GM19023 (cell line): ENCODE measurements at regions not wholly inside any gene's neighbourhood (a gene's known extent, or its start where the extent isn't known, plus 50 kb on each side); places are given as distances from the start of the nearest gene placed in this dataset.
"Not testable (repeated sequence)": the region's sequence is repeated elsewhere in the genome, so short reads cannot be mapped to it uniquely, and the experiment has no call there.

ENCODE experiments used
- ATAC-seq: cut with Tn5 transposase; IDR thresholded peaks from one replicate; pipeline ENCODE4 v1.9.1; 2021; ENCODE audit warnings: mild to moderate bottlenecking, moderate library complexity; ENCODE audit not compliant: unreplicated experiment

- no peak for ATAC-seq
Measured at GRCh38 chr5:27234916-27235315, 196.5 kb upstream of the CDH9 start.

- ATAC-seq: no peak
Measured at GRCh38 chr5:27221410-27221809, 183.0 kb upstream of the CDH9 start.

GRCh38 chr5:27220752-27221151, 182.4 kb upstream of the CDH9 start:
- ATAC-seq: no peak

GRCh38 chr5:27217977-27218376, 179.6 kb upstream of the CDH9 start:
- ATAC-seq: no peak

- ATAC-seq: no peak
Measured at GRCh38 chr5:27217155-27217956, 179.0 kb upstream of the CDH9 start.

DNA sequence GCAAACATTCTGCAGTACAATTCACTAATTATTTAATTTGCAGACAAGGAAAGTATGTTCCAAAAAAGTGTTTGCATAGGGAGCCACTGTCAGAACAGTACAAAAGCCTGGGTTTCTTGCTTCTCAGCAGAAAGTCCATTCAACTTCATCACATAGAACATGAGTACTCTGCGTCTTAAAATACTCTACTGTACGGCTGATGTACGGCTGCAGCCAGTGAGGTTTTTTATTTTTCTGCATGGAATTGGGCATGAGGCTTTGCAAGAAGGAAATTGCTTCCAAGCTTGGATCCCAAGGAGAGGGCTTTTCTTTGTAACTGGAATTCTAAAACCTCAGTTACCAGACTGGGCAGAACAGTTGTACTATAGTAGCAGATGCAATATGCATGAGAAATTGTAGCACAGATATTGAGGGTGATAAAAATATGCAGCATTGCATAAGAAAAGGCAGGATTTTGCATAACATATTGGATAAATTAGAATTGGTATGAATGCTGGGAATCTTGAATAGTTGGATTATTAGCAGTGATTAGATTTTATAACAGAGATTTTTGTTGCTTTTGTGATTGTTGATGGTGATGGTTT, 178.1 kb upstream of the CDH9 start:
- ATAC-seq: no peak

DNA sequence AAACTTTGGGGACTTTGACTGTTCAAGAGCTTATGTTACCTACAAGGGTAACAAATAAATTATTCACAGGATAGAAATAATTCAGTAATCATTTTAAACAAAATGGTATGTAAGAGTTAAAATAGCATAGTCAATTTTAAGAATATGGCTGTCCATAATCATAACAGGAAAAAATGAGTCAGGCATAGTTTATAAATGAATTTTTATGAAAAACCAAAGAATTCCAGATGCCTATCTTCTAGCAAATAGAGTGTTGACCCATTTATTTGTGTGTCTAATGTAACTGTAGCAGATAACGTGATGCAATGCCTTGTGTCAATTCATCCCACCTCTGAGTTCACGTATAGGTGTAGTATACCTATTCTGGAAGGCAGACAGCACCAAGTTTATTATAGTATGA, 169.7 kb upstream of the CDH9 start:
- no peak for ATAC-seq

DNA sequence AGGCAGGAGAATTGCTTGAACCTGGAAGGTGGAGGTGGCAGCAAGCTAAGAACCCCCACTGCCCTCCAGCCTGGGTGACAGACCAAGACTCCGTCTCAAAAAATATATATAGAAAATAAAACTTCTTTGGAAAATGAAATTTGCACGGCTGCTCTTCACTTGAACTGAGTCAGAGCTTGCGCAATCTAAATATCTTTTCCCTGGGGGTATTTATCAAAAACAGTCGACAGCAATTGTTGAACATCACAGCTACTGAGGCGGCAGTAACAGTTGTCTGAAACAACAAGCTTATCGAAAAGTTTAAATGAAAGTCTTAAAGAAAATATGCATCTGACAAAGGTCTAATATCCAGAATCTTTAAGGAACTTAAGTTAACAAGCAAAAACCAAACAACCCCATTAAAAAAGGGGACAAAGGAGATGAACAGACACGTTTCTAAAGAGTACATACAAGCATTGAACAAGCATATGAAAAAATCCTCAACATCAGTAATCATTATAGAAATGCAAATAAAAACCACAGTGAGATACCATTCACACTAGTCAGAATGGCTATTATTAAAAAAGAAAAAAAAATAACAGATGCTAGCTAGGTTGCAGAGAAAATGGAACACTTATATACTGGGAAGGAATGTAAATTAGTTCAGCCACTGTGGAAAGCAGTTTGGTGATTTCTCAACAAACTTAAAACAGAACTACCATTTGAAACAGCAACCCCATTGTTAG, 153.6 kb upstream of the CDH9 start:
- no peak for ATAC-seq

GRCh38 chr5:27172693-27173092, 134.3 kb upstream of the CDH9 start:
- no peak for ATAC-seq

DNA sequence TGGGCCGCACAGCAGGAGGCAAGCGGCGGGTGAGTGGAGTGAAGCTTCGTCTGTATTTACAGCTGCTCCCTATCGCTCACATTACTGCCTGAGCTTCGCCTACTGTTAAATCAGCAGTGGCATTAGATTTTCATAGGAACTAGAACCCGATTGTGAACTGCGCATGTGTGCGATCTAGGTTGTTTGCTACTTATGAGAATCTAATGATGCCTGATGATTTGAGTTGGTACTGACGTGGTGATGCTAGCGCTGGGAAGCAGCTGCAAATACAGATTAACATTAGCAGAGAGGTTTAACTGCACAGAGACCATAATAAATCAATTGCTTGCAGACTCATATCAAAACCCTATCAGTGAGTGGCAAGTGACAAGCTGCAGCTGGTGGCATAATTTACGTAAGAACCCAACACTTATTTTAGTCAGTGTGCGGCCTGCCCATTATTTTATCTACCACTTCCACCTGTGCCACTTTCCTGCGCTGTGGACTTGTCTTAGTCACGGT, 133.4 kb upstream of the CDH9 start:
- no peak for ATAC-seq

DNA sequence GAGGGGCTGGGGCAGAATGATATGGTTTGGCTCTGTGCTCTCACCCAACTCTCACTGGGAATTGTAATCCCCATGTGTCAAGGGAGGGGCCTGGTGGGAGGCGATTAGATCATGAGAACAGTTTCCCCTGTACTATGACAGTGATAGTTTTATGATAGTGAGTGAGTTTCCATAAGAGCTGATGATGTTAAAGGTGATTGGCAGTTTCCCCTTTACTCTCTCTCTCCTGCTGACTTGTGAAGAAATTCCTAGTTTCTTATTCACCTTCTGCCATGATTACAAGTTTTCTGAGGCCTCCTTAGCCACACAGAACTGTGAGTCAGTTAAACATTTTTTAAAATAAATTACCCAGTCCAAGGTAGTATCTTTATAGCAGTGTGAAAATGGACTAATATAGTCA, 120.4 kb upstream of the CDH9 start:
- no peak for ATAC-seq

DNA sequence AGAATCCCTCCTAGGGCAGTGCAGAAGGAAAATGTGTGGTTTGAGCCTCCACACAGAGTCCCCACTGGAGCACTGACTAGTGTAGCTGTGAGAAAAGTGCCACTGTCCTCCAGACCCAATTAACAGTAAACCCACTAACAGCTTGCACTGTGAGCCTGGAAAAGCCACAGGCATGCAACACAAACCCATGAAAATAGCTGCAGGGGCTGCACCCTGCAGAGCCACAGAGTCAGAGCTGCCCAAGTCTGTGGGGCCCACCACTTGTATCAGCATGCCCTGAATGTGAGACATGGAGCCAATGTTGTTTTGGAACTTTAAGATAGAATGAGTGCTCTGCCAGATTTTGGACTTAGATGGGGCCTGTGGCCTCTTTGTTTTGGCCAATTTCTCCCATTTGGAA, 119.8 kb upstream of the CDH9 start:
- ATAC-seq: no peak

- no peak for ATAC-seq
Measured at GRCh38 chr5:27144456-27144855, 106.1 kb upstream of the CDH9 start.

DNA sequence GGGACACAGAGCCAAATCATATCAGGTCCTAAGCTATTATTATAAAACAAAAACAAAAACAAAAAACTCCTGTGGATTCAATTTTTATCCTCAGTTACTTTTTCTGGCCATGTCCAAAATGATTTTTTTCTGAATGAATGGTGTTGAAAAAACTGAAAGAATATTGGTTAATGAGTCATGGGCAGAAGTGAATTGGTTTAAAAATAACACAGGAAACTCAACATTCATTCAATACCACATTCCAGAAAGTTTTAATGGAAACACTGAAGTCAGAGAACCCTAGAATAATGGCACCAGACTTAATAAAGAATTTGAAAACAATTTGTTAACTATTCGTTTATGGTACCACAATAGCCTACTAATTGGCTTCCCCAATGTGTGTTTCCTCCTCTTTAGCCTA, 102.4 kb upstream of the CDH9 start:
- no peak for ATAC-seq

DNA sequence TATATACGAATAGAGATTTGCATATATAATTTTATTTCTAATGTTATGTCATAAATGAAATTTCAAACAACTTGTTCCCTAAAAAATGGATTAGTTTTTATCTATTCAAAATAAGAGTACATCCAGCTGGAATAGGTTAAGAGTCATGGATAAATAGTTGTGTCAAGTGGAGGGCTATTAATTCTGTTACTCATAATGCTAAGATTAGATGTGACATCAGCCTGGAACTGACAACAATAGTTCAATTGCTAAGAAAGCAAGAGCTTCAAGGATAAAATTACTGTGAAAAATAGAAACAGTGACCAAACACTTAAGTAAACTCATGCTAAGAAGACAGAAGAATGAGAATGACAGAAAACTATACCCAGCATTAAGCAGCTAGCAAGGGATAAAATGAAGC, 92.2 kb upstream of the CDH9 start:
- no peak for ATAC-seq

GRCh38 chr5:27129926-27130325, 91.5 kb upstream of the CDH9 start:
- ATAC-seq: no peak

DNA sequence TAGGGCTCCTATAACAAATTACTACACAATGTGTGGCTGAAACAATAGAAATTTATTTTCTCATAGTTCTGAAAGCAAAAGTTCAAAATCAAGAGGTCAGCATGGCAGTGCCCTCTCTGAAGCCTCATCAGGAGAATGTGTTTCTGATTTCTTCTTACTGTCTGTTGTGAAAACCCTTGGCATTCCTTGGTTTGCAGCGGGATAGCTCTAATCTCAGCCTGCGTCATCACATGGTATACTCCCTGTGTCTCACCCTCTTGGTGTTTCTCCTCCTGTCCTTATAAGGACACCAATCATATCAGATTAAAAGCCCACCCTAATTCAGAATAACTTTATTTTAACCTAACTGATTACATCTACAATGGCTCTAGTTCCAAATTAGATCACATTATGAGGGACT, 87.5 kb upstream of the CDH9 start:
- no peak for ATAC-seq

DNA sequence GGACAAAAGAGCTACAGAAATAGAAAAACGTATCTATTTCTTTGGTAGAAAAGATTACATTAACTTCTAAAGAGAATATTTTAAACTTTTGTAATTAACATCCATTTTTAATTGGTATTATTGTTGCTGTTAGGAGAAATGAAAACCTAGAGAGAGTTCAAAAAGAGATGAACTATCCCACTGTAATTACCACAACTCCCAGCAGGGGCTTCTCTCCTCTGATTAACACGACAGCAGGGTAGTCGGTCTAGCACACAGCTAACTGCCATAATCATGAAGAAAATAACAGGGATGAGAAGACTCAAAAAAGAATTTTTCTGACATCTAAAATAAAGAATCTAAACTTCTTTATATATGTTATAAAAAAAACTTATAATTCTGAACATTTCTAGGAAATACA, 86.2 kb upstream of the CDH9 start:
- ATAC-seq: no peak

GRCh38 chr5:27119736-27120321, 81.4 kb upstream of the CDH9 start:
- ATAC-seq: not testable (repeated sequence)

DNA sequence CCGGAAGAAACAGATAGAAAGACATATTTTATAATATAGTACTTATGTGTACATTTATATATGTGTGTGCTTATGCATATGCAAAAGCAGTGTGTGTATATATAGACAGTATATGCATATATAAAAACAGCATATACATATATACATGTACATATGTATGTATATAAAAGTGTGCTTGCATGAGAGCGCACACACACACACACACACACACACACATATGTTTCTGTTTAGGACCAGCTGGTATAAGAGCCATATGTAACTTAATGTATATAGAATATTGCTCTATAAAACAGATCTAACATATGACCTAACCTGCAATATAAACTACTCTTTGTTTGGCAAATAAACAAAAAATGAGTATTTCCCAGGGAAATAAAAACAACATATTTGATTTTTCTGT, 65.1 kb upstream of the CDH9 start:
- ATAC-seq: no peak

DNA sequence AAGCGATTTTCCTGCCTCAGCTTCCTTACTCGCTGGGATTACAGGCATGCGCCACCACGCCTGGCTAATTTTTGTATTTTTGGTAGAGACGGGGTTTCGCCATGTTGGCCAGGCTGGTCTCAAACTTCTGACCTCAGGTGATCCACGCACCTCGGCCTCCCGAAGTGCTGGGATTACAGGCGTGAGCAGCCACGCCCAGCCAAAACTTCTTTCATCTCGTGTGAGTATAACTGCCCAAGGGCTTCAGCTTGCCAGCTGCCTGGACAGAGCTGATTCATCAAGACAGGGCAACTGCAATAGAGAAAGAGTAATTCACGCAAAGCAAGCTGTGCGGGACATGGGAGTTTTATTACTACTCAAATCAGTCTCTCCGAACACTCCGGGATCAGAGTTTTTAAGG, 57.4 kb upstream of the CDH9 start:
- ATAC-seq: not testable (repeated sequence)

GRCh38 chr5:27093279-27093678, 54.9 kb upstream of the CDH9 start:
- no peak for ATAC-seq
